K562 (cell line): ENCODE measurements at regions not wholly inside any gene's neighbourhood (a gene's known extent, or its start where the extent isn't known, plus 50 kb on each side); places are given as distances from the start of the nearest gene placed in this dataset.

Experiments
- ATAC-seq: fragments of 200-7000 bp; cut with Tn5 transposase; 3 replicates; pipeline ENCODE4 v1.9.1; 2020; ENCODE audit warnings: moderate library complexity
- BruUV-seq: library from RNA; stranded (reverse); fragments of 400-500 nt; replicated peaks from 2 replicates; lab custom pipeline; 2021; lab: Mats Ljungman, UMichigan
- CTCF ChIA-PET: fragments of 300-600 bp; formaldehyde crosslinking; extraction: SDS; loops from one replicate; lab custom pipeline; 2021; ENCODE audit warnings: low intra/inter-chr PET ratio; lab: Yijun Ruan, JAX
- POLR2A ChIA-PET: fragments of 300-600, 350-650 bp; sonication (Branson Sonifier 250); formaldehyde crosslinking; extraction: SDS; loops from one replicate; lab custom pipeline; 2021; ENCODE audit warnings: antibody characterized with exemption, inconsistent platforms; lab: Yijun Ruan, JAX
- DNase-seq, 4 experiments: peaks; one replicate each; pipeline versions ENCODE4 v3.0.0 to v3.0.0-alpha.2; 2011 to 2018; ENCODE audit warnings: low spot score in 3 of 4, mixed read lengths in 3 of 4; ENCODE audit errors: extremely low read depth in 1 of 4
- FAIRE-seq: peaks from 2 replicates; lab custom pipeline; 2011; peaks lifted over from hg19 to GRCh38; lab: Jason Lieb, UNC
- H2AFZ ChIP-seq: 2 replicates; pipeline ENCODE4 v1.6.0; 2011; ENCODE audit warnings: low read depth, low read length, control low read depth, inconsistent platforms
- H3K27ac ChIP-seq: fragments of 200-600 bp; 3 replicates; pipeline ENCODE4 v1.8.0; 2011; ENCODE audit warnings: low read depth, mild to moderate bottlenecking, control low read depth, inconsistent platforms, low read length, moderate library complexity, mixed read lengths; ENCODE audit errors: extremely low read depth
- H3K27me3 ChIP-seq, 2 experiments: fragments of 300-600 bp in 1 of 2; 2 replicates in 1 of 2; 3 replicates in 1 of 2; pipeline versions ENCODE4 v1.6.0 to v1.8.0; 2011; ENCODE audit warnings: inconsistent platforms in 2 of 2, low read length in 2 of 2, mild to moderate bottlenecking in 1 of 2, mixed read lengths in 1 of 2, moderate library complexity in 1 of 2; ENCODE audit not compliant: control insufficient read depth in 2 of 2, insufficient read depth in 2 of 2
- H3K36me3 ChIP-seq: fragments of 300-600 bp; 3 replicates; pipeline ENCODE4 v1.8.0; 2011; ENCODE audit warnings: mild to moderate bottlenecking, low read length, inconsistent platforms; ENCODE audit not compliant: control insufficient read depth, insufficient read depth
- H3K4me1 ChIP-seq, 2 experiments: fragments of 200-600 bp in 1 of 2; replicated peaks in 1 of 2; 2 replicates in 1 of 2; 3 replicates in 1 of 2; pipeline versions ENCODE4 v1.5.1 to v1.8.0; 2011; ENCODE audit warnings: inconsistent platforms in 2 of 2, low read length in 2 of 2, mild to moderate bottlenecking in 1 of 2, mixed read lengths in 1 of 2, moderate library complexity in 1 of 2; ENCODE audit not compliant: control insufficient read depth in 2 of 2, insufficient read depth in 2 of 2
- H3K4me2 ChIP-seq: 2 replicates; pipeline ENCODE4 v1.6.1; 2011; ENCODE audit warnings: low read length, control low read depth, inconsistent platforms, mixed read lengths; ENCODE audit not compliant: insufficient read depth
- H3K4me3 ChIP-seq: fragments of 200-600 bp; sonication (generic), shearing (Covaris generic); 2 replicates; pipeline ENCODE4 v1.5.1; 2016; ENCODE audit warnings: control low read depth, inconsistent platforms
- H3K79me2 ChIP-seq: fragments of 200-600 bp; 3 replicates; pipeline ENCODE4 v1.8.0; 2011; ENCODE audit warnings: low read length, inconsistent platforms; ENCODE audit not compliant: control insufficient read depth, insufficient read depth
- H3K9ac ChIP-seq, 2 experiments: 2 replicates each; pipeline versions ENCODE4 v1.6.0 to v1.6.1; 2011; ENCODE audit warnings: low read depth in 2 of 2, low read length in 2 of 2, control low read depth in 1 of 2, inconsistent platforms in 1 of 2, mild to moderate bottlenecking in 1 of 2, mixed read lengths in 1 of 2; ENCODE audit not compliant: insufficient read depth in 1 of 2
- H3K9me1 ChIP-seq: one replicate; pipeline ENCODE4 v1.6.0; 2011; ENCODE audit warnings: inconsistent platforms, mild to moderate bottlenecking, low read length, moderate library complexity; ENCODE audit not compliant: control insufficient read depth, insufficient read depth
- H3K9me3 ChIP-seq: replicated peaks from 2 replicates; pipeline ENCODE4 v1.5.1; 2011; ENCODE audit warnings: low read depth, low read length, inconsistent platforms; ENCODE audit not compliant: control insufficient read depth, insufficient read depth
- H4K20me1 ChIP-seq: replicated peaks from 2 replicates; pipeline ENCODE4 v1.6.1; 2011; ENCODE audit warnings: low read length, inconsistent platforms, mixed read lengths; ENCODE audit not compliant: control insufficient read depth, insufficient read depth
- MTA3 ChIP-seq: fragments of 450-650 bp; formaldehyde crosslinking; IDR thresholded peaks from 2 replicates; pipeline ENCODE4 v1.6.1; 2017; ENCODE audit warnings: mild to moderate bottlenecking, borderline replicate concordance
- NCOA6 ChIP-seq: fragments of 450-650 bp; IDR thresholded peaks from 2 replicates; pipeline ENCODE4 v1.6.1; 2017; ENCODE audit warnings: mild to moderate bottlenecking
- NELFE ChIP-seq: IDR thresholded peaks from 2 replicates; pipeline ENCODE4 v1.6.1; 2011; ENCODE audit warnings: mild to moderate bottlenecking; ENCODE audit not compliant: insufficient read depth, insufficient read length
- PRPF4 ChIP-seq: fragments of 200-400 bp; formaldehyde crosslinking; IDR thresholded peaks from one replicate; pipeline ENCODE4 v1.6.1; 2017; ENCODE audit warnings: low read length, low read depth, mild to moderate bottlenecking; ENCODE audit not compliant: insufficient read depth, poor library complexity, severe bottlenecking
- RAD21 ChIP-seq, 2 experiments: fragments of 250-450 bp in 1 of 2; fragments of 450-650 bp in 1 of 2; sonication (Bioruptor Pico) in 1 of 2; formaldehyde crosslinking in 1 of 2; IDR thresholded peaks in 1 of 2; conservative IDR thresholded peaks in 1 of 2; 2 replicates each; pipeline versions ENCODE4 v1.4.0 to v1.8.0; 2020 to 2022; ENCODE audit warnings: mild to moderate bottlenecking in 2 of 2, moderate library complexity in 1 of 2
- SMC3 ChIP-seq: conservative IDR thresholded peaks from 2 replicates; pipeline ENCODE4 v1.6.1; 2011; ENCODE audit warnings: low read depth, low read length, improper control_type of control experiment; ENCODE audit not compliant: insufficient read depth
- SUPT5H ChIP-seq: fragments of 450-650 bp; IDR thresholded peaks from 2 replicates; pipeline ENCODE4 v1.6.1; 2016
- YY1 ChIP-seq, 3 experiments: IDR thresholded peaks; 2 replicates each; pipeline ENCODE4 v1.6.1; 2011; ENCODE audit warnings: low read length in 2 of 3, mild to moderate bottlenecking in 2 of 3, moderate library complexity in 2 of 3, borderline replicate concordance in 1 of 3, control low read depth in 1 of 3, low read depth in 1 of 3; ENCODE audit not compliant: insufficient read depth in 3 of 3, insufficient replicate concordance in 2 of 3, control insufficient read depth in 1 of 3, insufficient read length in 1 of 3; ENCODE audit errors: extremely low read depth in 1 of 3
- ZNF133 ChIP-seq: fragments of 250-450 bp; sonication (Bioruptor Pico); IDR thresholded peaks from 2 replicates; pipeline ENCODE4 v1.4.0; 2020; ENCODE audit warnings: mild to moderate bottlenecking
- ZNF143 ChIP-seq: sonication (generic); formaldehyde crosslinking; IDR thresholded peaks from 2 replicates; pipeline ENCODE4 v1.9.0; 2022; ENCODE audit warnings: mild to moderate bottlenecking, missing genetic modification reagents
- WGBS: fragments of 100-300 bp; shearing (Covaris generic); methylation state at CpG from one replicate; pipeline ENCODE4 v1.1.6; 2016; ENCODE audit warnings: low coverage, mixed read lengths; ENCODE audit not compliant: insufficient coverage; ENCODE audit errors: missing lambda C conversion rate; 5-methylcytosine and 5-hydroxymethylcytosine counted together
- in situ Hi-C: fragments of 300-500 bp; cut with MboI; formaldehyde crosslinking; loops from 4 replicates; pipeline ENCODE4 v1.15.0; 2018; ENCODE audit warnings: inconsistent platforms, mixed read lengths
- intact Hi-C: fragments of 100-400 bp; cut with micrococcal nuclease; formaldehyde crosslinking; loops from 2 replicates; pipeline ENCODE4 v1.14.2; 2022
- TF ChIP-seq, protein P1 (sequence below), 3 experiments: IDR thresholded peaks in 2 of 3; conservative IDR thresholded peaks in 1 of 3; 2 replicates each; pipeline ENCODE4 v1.5.1; 2011 to 2012; ENCODE audit warnings: low read length in 3 of 3, mild to moderate bottlenecking in 3 of 3, control low read depth in 2 of 3, improper control_type of control experiment in 1 of 3, inconsistent platforms in 1 of 3, low read depth in 1 of 3, mixed read lengths in 1 of 3, moderate library complexity in 1 of 3; ENCODE audit not compliant: insufficient read depth in 2 of 3

GRCh38 chr6:123715006-123715863 is 78.5 kb upstream of the TRDN start:
- Histone ChIP-seq H3K4me3 (no peak overlapping the region), H3K9ac (no peak overlapping the region), H3K36me3 (no peaks in the 10 kb centered on the region), H3K27me3 (no peaks in the 10 kb centered on the region), H3K4me1 (no peaks in the 10 kb centered on the region; a peak in 1 of 5 replicates), H3K4me2 (no peak overlapping the region), H3K27ac (no peak overlapping the region), H3K79me2 (no peaks in the 10 kb centered on the region), H4K20me1 (no peaks in the 10 kb centered on the region), H2AFZ (no peak overlapping the region), H3K9me3 (no peaks in the 10 kb centered on the region), H3K9me1 (no peaks in the 10 kb centered on the region)
- no peak for FAIRE-seq
- WGBS, result 4% methylated on average over 7 of the region's 7 CpGs
- ChIA-PET POLR2A (no interaction called here), CTCF (interaction anchor here (1.3 to 1.8 kb wide), 3 partner anchors 300 to 321 kb away, joined by 3 to 22 read pairs (median 8); no protein-coding TSS in a partner anchor)
- peak in 3 of 4 experiments; percentile 7 to 31 (median 8) for DNase-seq
- BruUV-seq, result no TSS peak
- intact Hi-C loops (loop anchor here (1.0 to 5.0 kb wide), 4 partner anchors 299 to 983 kb away; no protein-coding TSS in a partner anchor), in situ Hi-C loops (loop anchor here (25.0 kb wide), 1 partner anchor 303 kb away; no protein-coding TSS in a partner anchor)
- peak; percentile 53; the same call in 2 of the 3 replicates for ATAC-seq
- TF ChIP-seq NELFE, result no peak
- TF ChIP-seq ZNF133, result no peak
- TF ChIP-seq RAD21 (CRISPR knock-in tag; conservative IDR thresholded peaks at IDR 0.05 in 1 of 2, IDR thresholded peaks at IDR 0.05 in 1 of 2), result peak; percentile 75 to 83
- TF ChIP-seq NCOA6, result no peak
- TF ChIP-seq SUPT5H, result no peak
- TF ChIP-seq, protein P1, sequence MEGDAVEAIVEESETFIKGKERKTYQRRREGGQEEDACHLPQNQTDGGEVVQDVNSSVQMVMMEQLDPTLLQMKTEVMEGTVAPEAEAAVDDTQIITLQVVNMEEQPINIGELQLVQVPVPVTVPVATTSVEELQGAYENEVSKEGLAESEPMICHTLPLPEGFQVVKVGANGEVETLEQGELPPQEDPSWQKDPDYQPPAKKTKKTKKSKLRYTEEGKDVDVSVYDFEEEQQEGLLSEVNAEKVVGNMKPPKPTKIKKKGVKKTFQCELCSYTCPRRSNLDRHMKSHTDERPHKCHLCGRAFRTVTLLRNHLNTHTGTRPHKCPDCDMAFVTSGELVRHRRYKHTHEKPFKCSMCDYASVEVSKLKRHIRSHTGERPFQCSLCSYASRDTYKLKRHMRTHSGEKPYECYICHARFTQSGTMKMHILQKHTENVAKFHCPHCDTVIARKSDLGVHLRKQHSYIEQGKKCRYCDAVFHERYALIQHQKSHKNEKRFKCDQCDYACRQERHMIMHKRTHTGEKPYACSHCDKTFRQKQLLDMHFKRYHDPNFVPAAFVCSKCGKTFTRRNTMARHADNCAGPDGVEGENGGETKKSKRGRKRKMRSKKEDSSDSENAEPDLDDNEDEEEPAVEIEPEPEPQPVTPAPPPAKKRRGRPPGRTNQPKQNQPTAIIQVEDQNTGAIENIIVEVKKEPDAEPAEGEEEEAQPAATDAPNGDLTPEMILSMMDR (IDR thresholded peaks at IDR 0.05 in 2 of 3, conservative IDR thresholded peaks at IDR 0.05 in 1 of 3; ENCODE audit: insufficient read depth in 2 of 3, low read depth in 1 of 3, low read length in 3 of 3), result peak; percentile 35 to 52 (median 35); a peak in 3 of 6 replicates
- no peak for TF ChIP-seq YY1 (IDR thresholded peaks at IDR 0.05; ENCODE audit: borderline replicate concordance in 1 of 3, control insufficient read depth in 1 of 3, extremely low read depth in 1 of 3, insufficient read depth in 3 of 3, insufficient read length in 1 of 3, insufficient replicate concordance in 2 of 3, low read depth in 1 of 3, low read length in 2 of 3)
- no peak for TF ChIP-seq PRPF4
- no peak for TF ChIP-seq ZNF143 (CRISPR knock-in tag)
- peak; percentile 56; the same call in 1 of the 2 replicates for TF ChIP-seq SMC3
- no peak for TF ChIP-seq MTA3
